GM18870 (cell line): ENCODE measurements at regions not wholly inside any gene's neighbourhood (a gene's known extent, or its start where the extent isn't known, plus 50 kb on each side); places are given as distances from the start of the nearest gene placed in this dataset.
"Not testable (repeated sequence)": the region's sequence is repeated elsewhere in the genome, so short reads cannot be mapped to it uniquely, and the experiment has no call there.

Experiments used
- ATAC-seq: cut with Tn5 transposase; IDR thresholded peaks from one replicate; pipeline ENCODE4 v1.9.1; 2021; ENCODE audit warnings: moderate library complexity; ENCODE audit not compliant: unreplicated experiment

DNA sequence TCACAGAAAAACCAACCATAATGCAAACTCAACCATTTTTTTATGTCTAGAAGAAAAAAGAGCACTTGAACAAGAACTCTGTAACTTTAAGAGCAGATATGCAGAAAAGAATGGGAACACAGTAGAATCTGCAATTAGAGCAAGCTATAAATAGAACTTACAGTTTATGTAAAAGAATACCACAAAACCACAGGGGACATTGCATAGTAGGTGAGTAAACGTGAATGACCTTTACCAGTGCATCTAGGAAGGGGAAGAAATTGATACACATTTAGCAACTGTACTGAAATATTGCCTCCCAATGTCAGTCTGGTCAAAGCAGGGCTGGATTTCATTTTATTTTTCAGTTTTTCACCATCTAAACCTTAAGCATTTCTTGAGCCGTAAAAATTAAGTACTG is 242.2 kb upstream of the EDNRB start:
- no peak for ATAC-seq

GRCh38 chr13:78152415-78152814 is 233.8 kb upstream of the EDNRB start:
- no peak for ATAC-seq

GRCh38 chr13:78147905-78148304 is 229.3 kb upstream of the EDNRB start:
- ATAC-seq, result no peak

DNA sequence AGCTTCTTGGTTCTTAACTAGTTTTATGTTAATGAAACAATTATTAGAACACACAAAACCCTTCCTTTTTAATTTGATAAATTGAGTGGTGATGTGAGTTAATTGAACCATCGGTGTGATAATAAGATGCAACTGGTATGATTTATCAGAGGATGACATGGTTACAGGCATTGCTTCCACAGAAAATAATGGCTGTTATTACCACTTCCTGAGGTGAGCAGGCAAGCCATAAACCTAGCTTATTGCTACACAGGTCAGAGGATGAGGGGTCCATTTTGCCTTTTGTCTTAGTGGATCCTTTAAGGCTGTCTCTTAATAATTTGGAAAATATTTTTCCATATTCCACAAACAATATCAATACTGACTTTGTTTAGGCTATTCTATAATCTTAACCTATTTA is 226.6 kb upstream of the EDNRB start:
- ATAC-seq, result no peak

GRCh38 chr13:78139765-78140164 is 221.1 kb upstream of the EDNRB start:
- no peak for ATAC-seq

GRCh38 chr13:78138756-78139155 is 220.1 kb upstream of the EDNRB start:
- ATAC-seq, result no peak

DNA sequence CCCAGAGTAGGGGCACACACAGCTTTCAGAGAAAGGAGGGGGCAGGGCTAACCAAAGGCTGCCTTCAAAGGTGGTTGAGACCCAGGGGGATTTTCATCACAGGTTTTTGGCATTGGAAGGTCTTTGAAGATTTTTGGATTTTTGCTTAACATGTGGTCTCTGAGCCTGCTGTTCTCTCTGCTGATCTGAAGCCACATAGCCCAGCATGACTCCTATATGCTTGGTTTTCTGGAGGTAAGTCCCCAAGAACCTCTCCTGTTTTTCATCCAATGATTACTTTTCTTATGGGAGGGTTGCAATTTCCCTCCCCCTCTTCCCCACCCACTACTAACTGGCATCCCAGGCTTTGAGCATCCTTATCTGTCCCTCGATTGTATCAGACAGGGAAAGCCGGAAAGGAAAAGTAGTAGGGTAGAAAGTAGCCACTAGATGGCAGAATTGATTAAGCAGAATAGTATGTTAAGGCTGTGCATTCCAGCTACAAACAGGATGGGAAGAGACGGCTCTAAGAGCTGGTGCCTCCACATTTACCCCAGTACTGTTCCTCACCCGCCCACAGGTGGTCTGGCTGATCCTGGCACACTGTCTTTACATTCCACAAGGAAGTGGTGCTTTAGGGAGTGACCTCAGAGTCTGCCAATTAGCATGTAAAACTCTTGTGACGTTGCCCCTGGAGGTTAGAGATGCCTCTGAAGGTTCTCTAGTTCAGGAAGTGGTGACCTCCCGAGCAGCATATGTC is 218.9 kb upstream of the EDNRB start:
- peak; percentile 89 for ATAC-seq

DNA sequence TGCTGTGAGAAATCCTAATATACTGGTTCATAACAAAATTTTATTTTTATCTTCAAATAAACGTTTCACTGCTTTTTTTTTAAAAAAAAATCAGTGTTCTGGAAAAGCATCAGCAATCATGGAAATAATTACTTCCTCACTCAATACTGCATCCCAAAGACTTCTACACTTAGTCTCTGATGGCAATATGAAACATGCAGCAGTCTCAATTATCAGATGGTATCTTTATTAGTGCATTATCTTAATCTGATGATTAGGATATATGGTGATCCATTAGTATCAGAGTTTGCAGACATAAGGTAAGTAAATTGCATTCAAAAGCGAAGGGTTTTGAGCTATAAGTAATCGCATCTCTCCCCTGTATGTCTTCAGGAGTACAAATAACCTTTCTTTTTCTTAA is 218.3 kb upstream of the EDNRB start:
- ATAC-seq, result no peak

GRCh38 chr13:78133511-78133910 is 214.9 kb upstream of the EDNRB start:
- no peak for ATAC-seq

DNA sequence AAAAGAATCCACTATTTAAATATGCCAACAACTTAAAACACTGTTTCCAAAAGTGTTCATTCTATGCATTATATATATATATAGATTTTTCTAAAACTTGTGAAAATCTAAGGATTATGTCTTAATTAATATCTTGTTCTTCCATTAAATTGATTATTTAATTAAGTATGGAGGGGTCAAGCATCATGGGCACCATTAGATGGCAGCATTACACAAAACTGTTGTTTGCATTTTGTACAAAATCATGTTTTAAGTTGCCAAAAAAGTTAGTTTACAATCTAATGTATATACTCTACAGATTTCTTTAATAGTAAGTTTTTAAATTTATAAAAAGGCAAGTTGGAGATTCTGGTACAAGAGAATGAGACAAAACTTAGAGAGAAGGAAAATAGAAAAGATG is 213.2 kb upstream of the EDNRB start:
- ATAC-seq, result no peak

- no peak for ATAC-seq
Measured at GRCh38 chr13:78131346-78131745, 212.7 kb upstream of the EDNRB start.

- ATAC-seq, result no peak
Measured at GRCh38 chr13:78129823-78130222, 211.2 kb upstream of the EDNRB start.

DNA sequence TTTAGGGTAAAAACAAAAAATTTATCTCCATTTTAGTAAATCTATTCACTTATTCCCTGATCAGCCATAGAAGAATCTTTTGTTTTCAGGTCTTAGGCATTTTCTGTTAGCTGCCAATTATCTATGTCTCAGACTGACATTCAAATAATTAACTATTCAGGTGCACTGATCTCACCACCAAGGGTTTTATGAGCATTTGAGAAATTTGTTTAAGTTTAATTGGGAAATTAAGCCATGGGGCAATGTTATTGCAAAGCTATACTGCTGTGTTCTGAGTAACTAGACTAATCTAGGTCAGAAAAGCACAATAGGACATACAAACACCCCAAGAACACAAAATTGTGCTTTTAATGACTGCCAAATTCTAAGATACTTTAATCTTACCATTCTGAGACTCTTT is 210.7 kb upstream of the EDNRB start:
- no peak for ATAC-seq

DNA sequence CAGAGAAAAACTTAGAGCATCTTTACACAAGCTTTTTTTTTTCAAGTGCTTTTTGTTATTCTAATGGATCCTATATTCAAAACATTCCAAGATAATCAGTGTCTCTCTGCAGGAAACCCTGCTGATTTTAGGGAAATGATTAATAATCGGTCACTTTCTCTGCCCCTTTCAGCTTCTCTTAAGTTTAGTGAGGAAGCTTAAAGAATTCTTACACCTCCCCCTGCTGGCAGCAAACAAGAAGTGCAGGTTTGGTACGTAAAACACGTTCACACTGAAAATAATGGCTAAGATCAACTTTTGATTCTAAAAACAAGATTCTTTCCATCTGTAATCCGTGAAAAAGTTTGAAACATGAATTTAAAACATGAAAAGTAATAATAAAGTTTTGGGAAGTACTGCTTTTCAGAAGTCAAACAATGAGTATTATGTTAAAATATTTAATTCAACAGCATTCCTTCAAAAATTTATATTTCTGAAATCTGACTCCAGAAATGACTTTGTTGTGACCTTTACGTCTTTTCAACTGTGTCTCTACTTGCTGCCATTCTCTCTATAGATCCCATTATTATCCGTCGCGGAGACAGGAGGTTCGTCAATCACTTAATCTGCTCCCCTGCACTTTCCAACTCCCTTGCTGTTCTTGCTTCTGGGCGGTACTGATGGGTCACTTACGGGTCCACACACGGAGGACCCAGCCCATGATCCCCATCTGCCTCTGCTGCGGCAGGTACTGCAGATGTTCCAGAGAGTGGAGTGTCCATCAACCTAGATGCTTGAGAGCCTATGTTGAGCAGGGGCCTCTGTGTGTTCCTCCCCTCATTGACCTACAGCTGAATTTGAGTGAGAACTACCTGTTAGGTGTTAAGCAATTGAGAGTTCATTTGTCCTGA is 203.1 kb upstream of the EDNRB start:
- peak; percentile 41 for ATAC-seq

GRCh38 chr13:78121001-78121400 is 202.4 kb upstream of the EDNRB start:
- no peak for ATAC-seq

DNA sequence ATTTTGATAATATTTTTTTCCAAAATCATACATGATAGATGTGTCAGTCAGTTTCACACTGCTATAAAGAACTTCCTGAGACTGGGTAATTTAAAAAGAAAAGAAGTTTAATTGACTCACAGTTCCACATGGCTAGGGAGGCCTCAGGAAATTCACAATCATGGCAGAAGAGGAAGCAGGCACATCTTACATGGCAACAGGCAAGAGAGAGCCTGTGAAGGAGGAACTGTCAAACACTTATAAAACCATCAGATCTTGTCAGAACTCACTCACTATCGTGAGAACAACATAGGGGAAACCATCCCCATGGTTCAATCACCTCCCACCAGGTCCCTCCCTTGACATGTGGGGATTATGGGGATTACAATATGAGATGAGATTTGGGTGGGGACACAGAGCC is 201.5 kb upstream of the EDNRB start:
- not testable (repeated sequence) for ATAC-seq

DNA sequence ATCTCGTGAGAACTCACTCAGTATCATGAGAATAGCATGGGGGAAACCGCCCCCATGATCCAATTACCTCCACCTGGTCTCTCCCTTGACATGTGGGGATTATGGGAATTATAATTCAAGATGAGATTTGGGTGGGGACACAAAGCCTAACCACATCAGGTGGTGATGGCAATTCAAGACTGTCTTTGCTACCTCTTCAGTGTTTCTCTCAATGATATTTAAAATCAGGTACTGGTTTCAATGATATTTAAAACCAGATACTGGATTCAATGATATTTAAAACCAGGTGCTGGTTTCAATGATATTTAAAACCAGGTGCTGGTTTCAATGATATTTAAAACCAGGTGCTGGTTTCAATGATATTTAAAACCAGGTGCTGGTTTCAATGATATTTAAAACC is 198.4 kb upstream of the EDNRB start:
- not testable (repeated sequence) for ATAC-seq

DNA sequence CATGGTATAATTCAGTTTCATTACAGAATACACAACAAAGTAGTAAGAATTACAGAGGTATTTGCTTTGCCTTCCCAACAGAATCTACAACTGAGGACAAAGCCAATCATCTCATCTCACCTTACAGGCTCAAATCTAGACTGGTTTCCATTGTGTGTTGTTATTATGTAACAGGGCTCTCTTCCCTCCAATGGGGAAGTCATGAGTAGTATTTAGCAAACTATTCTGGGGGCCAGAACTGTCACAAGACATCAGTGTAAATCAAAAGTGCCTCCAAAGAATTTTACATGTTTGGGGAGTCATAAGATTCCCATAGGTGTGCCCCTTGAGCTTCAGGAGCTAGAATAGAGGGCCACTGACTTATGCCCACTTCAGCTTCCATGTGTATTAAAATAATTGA is 187.0 kb upstream of the EDNRB start:
- ATAC-seq, result no peak

- ATAC-seq, result no peak
Measured at GRCh38 chr13:78103936-78104335, 185.3 kb upstream of the EDNRB start.

GRCh38 chr13:78102741-78103140 is 184.1 kb upstream of the EDNRB start:
- ATAC-seq, result no peak

- ATAC-seq, result peak; percentile 69
Measured at GRCh38 chr13:78102121-78102677, 183.6 kb upstream of the EDNRB start.

DNA sequence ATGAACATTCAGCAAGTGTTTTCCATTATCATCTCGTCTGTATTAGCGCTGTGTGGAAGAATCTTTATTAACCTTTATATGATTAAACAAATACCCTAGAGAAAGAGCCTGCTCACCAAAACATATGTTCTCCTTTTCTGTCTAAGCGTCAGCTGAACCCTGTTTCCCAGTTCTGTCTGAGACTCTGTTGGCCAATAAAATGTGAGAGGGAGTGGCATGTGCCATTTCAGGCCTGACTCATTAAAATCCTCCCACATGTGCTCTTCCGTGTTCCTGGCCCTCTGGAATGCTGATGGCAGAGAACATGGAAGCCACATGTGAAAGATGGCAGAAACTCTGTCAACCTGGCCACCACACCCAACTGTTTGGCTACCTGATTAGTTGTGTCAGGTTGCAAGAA is 181.9 kb upstream of the EDNRB start:
- ATAC-seq, result no peak
